ENCODE measurements at regions not wholly inside any gene's neighbourhood (a gene's known extent, or its start where the extent isn't known, plus 50 kb on each side); places are given as distances from the start of the nearest gene placed in this dataset.
A peak's percentile ranks its signal among the peaks of the same experiment; 100 is the strongest.

DNA sequence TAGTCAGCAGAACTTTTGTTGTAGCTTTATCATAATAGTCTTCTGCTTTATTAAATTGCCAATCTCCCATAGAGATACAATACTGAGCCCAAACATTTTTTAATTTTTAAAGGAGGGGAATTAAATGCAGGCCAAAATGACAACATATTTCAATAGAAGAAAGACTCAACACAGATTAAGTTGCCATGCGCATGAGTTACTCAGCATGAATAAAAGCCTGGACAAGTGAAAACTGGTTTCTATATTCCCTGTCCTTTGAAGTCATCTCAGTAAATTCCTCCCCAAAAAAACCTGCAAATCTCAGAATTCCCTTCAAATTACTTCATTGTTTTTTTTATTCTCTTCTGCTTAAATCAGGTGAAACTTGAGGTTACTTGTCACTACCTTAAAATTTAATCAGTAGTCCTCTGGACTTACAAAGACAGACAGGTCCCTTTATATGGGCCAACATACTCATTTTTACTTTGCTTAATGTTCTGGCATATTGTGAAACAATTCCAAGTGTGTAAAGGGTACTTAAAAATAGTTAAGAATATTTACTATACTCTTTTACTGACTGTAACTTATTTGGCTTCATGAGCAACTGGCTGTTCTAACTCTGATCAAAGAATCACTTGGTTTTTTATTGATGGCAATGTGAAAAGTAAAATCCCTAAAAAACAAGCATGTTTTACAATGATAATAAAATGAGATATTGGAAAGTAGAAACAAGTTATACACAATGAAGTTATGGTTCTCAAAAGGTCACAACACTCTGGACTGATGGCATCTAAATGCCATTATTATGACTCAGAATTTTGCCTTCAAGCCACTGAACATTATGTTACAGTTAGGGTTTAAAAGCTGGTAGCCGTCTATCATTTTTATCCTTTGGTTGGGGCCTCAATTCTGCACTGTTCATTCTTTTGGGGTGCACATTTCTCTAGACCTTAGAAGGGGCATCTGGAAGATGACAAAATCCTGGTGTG is 49.9 kb upstream of the COL21A1 start:
- intact Hi-C loops (cut with DNase I), result no loop called here
- TF ChIP-seq, protein P1, sequence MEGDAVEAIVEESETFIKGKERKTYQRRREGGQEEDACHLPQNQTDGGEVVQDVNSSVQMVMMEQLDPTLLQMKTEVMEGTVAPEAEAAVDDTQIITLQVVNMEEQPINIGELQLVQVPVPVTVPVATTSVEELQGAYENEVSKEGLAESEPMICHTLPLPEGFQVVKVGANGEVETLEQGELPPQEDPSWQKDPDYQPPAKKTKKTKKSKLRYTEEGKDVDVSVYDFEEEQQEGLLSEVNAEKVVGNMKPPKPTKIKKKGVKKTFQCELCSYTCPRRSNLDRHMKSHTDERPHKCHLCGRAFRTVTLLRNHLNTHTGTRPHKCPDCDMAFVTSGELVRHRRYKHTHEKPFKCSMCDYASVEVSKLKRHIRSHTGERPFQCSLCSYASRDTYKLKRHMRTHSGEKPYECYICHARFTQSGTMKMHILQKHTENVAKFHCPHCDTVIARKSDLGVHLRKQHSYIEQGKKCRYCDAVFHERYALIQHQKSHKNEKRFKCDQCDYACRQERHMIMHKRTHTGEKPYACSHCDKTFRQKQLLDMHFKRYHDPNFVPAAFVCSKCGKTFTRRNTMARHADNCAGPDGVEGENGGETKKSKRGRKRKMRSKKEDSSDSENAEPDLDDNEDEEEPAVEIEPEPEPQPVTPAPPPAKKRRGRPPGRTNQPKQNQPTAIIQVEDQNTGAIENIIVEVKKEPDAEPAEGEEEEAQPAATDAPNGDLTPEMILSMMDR (IDR thresholded peaks at IDR 0.05), result no peak
- no peak for TF ChIP-seq POLR2A (IDR thresholded peaks at IDR 0.05)
- no peak for DNase-seq
- H3K36me3 ChIP-seq (replicated peaks in 1 of 2), result no peaks in the 10 kb centered on the region
- H3K27ac ChIP-seq, result peak overlapping the region in 1 of 5 donors; percentile 27
- no peak overlapping the region for H3K4me3 ChIP-seq
- WGBS, 4 donors, result 64 to 79% (median 72%) methylated on average over 2 of the region's 2 CpGs
- H3K4me1 ChIP-seq (replicated peaks in 1 of 2), result peaks cover 0 to 10% of the 10 kb centered on the region in 2 donors
- no peaks in the 10 kb centered on the region for H3K27me3 ChIP-seq
- H3K9me3 ChIP-seq (replicated peaks in 1 of 3), result no peaks in the 10 kb centered on the region

All from adrenal gland (tissue), 9 donors.